LNCAP (cell line): ENCODE measurements at regions not wholly inside any gene's neighbourhood (a gene's known extent, or its start where the extent isn't known, plus 50 kb on each side); places are given as distances from the start of the nearest gene placed in this dataset.

ENCODE experiments used
- CTCF ChIP-seq: fragments of 450-650 bp; IDR thresholded peaks from 2 replicates; pipeline ENCODE4 v1.5.1; 2017; ENCODE audit warnings: mild to moderate bottlenecking

- no peak for TF ChIP-seq CTCF
Observed at GRCh38 chr3:59290358-59290757, 240.5 kb upstream of the CFAP20DC start.

GRCh38 chr3:59289831-59290230, 240.0 kb upstream of the CFAP20DC start:
- TF ChIP-seq CTCF: no peak

- no peak for TF ChIP-seq CTCF
Observed at GRCh38 chr3:59288951-59289350, 239.1 kb upstream of the CFAP20DC start.

GRCh38 chr3:59286791-59287531, 237.1 kb upstream of the CFAP20DC start:
- TF ChIP-seq CTCF: no peak

- TF ChIP-seq CTCF: no peak
Observed at GRCh38 chr3:59285560-59285959, 235.7 kb upstream of the CFAP20DC start.

GRCh38 chr3:59284926-59285325, 235.1 kb upstream of the CFAP20DC start:
- no peak for TF ChIP-seq CTCF

GRCh38 chr3:59280113-59280512, 230.3 kb upstream of the CFAP20DC start:
- TF ChIP-seq CTCF: no peak

GRCh38 chr3:59277816-59278215, 228.0 kb upstream of the CFAP20DC start:
- no peak for TF ChIP-seq CTCF
